Activated gamma-delta T cell treated with Interleukin-2 at 50 U/mL for 16 hours (primary cell): ENCODE measurements at regions not wholly inside any gene's neighbourhood (a gene's known extent, or its start where the extent isn't known, plus 50 kb on each side); places are given as distances from the start of the nearest gene placed in this dataset.

Experiments used
- DNase-seq: peaks from one replicate; pipeline ENCODE4 v3.0.0-alpha.2; 2020

DNA sequence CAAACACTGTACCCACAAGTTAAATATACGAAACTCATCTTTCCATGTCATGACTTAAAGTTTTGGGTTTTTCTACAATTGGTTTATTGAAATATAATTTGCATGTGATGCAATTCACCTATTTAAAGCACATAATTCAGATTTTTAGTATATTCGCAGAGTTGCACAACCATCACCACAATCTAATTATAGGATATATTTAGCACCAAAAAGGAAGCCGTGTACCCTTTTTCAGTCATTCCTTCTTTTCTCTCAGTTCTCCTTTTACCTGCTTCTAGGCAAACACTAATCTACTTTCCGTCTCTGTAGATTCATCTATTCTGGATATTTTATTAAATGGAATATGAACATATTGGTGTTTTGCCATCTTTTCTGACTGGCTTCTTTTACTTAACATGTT is 1458.1 kb upstream of the TENM4 start:
- no peak for DNase-seq

DNA sequence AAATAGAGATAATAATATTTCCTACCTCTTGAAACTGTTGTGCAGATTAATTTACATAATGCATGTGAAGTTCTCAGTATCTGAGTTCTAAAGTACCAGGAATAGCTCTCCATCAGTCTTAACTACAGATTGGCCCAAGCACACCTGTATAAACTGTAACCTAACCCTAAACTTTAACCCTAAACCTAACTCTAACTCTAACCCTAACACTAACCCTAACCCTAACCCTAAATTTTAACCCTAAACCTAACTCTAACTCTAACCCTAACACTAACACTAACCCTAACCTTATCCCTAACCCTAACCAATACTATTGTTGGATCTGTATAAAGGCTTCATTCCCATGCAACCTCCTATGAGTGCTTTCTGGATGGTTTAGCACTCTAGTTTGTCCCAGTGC is 1445.9 kb upstream of the TENM4 start:
- no peak for DNase-seq

GRCh38 chr11:80873310-80873999 is 1432.6 kb upstream of the TENM4 start:
- no peak for DNase-seq

DNA sequence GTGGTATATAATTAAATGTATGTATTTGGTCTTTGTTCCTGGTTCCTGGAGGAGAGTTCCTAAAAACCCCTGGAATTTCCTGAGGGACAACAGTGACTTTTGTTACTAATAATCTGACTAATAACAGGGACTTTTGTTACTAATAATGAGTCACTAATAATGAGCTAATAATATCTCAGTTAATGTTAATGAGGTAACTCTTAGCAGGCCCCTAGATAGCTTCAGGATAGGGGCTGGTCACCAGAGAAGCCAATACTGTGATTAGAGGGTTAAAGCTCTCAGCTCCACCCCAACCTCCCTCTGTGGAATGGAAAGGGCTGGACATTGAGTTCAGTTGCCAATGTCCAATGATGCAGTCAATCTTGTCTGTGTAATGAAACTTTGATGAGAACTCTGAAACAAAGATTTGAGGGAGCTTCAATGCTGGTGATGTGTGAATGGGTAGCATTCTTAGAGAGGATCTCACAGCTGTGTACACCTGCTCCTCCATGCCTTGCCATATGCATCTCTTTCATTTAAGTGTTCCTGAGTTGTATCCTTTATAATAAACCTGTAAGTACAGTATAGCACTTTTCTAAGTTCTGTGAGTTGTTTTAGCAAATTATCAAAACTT is 1431.4 kb upstream of the TENM4 start:
- DNase-seq, result no peak

DNA sequence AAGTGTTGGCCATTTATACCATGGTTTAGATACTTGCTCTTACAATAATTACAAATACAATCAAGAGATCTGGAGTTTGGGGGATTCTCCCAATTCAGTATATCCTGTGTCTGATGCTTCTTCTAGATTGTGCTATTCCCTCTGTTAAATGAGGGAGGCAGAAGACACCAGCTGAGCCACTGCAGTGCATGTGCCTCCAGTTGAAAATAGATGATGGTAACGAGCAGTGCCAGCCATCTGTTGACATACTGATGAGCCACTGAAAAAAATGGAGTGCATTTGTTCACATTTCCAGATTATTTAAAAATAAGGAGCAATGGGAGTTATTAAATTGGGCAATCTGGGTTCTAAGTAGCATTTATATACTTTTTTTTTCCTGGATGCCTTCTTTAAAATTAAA is 1428.0 kb upstream of the TENM4 start:
- DNase-seq, result no peak

GRCh38 chr11:80862011-80862410 is 1421.2 kb upstream of the TENM4 start:
- DNase-seq, result no peak

DNA sequence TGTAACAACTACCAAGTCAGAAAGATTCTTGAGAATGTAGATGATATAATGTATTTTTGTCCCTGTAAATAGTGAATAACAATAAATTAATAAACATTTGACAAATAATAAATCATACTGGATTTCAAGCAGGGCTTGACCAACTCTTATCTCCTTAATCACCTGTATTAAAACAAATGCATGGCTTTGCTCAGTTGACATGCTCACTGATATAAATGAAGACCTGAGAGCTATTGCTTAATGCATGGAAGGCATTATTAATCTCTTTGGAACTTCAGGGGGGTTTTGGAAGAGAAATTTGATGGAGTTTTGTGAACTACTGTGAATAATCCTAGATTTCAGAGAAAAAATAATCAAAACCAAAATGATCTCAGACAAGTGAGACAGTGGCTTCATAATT is 1420.4 kb upstream of the TENM4 start:
- DNase-seq, result no peak

- DNase-seq, result no peak
Measured at GRCh38 chr11:80860632-80861031, 1419.8 kb upstream of the TENM4 start.

DNA sequence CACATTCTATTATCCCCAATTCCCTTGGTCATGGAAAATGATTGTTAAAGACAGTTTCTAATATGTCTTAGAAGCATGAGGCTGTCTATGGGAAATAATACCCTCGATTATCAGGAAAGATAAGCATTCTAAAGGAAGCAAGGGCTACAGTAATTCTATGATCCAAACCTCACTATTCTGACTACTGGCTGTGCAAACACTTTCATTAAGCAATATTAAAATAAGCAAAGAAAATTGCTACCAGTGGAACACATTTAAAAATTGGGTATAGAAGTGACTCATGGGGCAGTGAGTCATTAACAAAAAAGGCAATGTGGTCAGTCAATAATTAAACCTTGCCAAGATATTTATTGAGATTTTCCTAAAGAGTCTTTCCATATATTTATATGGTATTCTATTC is 1415.2 kb upstream of the TENM4 start:
- no peak for DNase-seq

- no peak for DNase-seq
Measured at GRCh38 chr11:80855426-80855825, 1414.6 kb upstream of the TENM4 start.

DNA sequence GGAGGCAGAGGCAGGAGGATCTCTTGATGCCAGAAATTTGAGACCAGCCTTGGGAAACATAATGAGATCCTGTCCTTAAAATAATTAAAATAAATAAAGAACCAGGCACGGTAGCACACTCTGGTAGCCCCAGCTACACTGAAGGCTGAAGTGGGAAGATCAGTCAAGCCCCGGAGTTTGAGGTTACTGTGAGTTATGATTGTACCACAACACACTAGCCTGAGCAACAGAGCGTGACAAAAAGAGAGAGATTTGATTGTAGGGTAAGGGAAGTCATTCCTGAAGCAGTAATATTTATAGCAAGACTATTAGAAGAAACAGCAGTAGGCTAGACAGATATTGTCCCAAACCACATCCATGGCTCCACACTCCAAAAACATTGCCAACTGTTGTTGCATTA is 1408.4 kb upstream of the TENM4 start:
- DNase-seq, result no peak

- DNase-seq, result no peak
Measured at GRCh38 chr11:80846979-80847378, 1406.1 kb upstream of the TENM4 start.

DNA sequence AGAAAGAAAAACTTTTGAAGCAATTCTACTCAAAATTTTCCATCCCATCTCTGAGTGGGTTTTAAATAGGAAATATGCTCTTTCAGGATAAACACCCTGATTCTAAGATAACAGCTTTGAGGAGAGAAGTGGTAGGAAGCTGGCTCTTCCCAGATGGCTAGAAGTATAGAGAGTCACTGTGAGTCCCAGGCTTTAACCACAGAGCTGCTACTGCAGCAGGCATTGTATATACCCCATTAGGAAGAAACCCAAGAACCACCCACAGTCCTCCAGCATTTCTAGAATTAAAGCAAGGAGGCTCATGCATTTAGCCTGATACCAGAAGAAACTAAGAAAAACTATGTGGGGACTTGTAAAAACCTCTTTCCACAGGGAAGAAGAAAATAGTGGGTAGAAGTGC is 1405.6 kb upstream of the TENM4 start:
- no peak for DNase-seq

DNA sequence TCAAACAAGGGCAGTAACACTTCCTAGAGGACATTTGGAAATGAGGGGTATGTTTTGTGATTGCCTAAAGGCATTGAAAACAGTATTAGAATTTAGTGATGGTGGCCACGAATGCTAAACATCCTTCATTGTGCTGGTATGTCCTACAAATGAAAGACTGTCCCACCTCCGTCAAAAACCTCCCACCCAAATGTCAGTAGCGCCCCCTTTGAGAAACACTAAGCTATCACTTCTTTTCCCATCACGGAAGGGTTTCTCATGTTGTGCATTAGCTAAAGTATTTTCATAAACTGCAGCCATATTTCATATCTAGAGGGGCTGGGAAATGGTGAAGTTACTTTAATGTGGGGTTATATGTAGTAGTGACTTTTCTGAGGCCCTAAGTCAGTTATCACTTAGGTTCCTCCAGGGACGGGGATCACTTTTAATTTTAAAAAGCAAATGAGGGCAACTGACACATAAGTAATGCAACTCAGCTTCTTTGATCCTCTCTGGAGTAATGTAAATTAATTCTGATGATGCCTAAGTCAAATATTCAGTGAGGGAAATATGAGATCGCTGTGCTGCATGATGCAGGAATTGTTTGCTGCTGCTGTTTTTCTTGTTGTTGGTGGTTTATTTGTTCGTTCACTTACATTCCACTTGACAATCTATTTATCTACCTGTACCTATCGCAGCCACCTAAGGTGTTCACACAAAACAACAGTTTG is 1403.4 kb upstream of the TENM4 start:
- DNase-seq, result no peak

- no peak for DNase-seq
Measured at GRCh38 chr11:80843266-80843974, 1402.6 kb upstream of the TENM4 start.

GRCh38 chr11:80842246-80842645 is 1401.4 kb upstream of the TENM4 start:
- no peak for DNase-seq

GRCh38 chr11:80841675-80842074 is 1400.8 kb upstream of the TENM4 start:
- DNase-seq, result no peak

DNA sequence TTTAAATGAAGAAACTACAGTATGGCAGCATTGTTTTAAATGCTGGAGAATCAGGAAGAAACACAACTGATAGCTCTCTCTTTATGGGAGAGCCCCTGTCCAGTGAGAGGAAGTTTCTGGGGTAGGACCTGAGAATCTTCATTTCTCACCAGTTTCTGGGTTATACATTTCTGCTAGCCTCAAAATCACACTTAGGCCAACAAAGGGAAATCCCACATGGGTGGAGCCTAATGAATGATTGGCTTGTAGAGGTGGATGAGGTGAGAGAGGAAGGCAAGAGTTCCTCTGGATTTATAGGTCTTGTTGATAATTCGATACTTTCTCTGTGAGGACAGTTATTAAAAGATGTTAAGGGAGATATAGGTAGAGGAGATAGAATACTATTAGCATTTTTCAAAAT is 1397.3 kb upstream of the TENM4 start:
- no peak for DNase-seq

GRCh38 chr11:80837051-80837450 is 1396.2 kb upstream of the TENM4 start:
- no peak for DNase-seq

DNA sequence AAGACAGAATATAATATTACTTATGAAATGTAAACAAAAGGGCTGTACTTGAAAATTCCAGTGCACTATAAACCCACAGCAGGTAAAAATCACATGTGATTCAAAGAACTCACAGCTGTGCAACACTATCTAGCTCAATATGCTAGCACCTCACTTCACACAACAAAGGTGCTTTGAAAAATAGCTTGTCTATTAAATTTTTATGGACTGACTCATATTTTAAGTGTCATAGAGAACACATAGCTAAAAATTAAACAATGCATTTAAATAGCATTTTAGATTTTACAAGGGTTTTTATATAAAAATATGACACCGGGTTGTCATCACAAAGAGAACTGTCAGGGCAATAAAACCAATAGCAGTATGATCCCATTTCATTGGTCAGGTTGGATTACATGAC is 1390.5 kb upstream of the TENM4 start:
- DNase-seq, result no peak

- no peak for DNase-seq
Measured at GRCh38 chr11:80827781-80828180, 1387.0 kb upstream of the TENM4 start.

- no peak for DNase-seq
Measured at GRCh38 chr11:80826808-80827207, 1386.0 kb upstream of the TENM4 start.

DNA sequence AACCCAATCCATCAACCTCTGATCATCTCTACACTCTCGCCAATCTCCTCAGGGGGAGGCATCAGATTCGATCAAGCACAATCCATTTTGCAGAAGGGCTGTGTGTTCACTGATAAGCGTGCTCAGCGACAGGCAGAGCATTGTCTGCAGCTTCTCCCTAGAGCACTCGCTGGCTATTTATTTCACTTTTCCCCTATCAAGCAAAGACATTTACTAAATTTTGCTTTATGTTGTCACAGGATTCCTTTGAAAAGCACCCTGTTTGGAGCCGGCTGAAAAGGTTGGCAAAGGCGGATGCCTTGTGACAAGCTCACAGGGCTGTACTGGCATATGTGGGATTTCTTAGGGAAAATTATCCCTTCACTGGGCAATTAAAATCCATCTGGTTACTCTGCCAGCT is 1381.5 kb upstream of the TENM4 start:
- no peak for DNase-seq

- no peak for DNase-seq
Measured at GRCh38 chr11:80819271-80819670, 1378.4 kb upstream of the TENM4 start.
